CD4-positive, alpha-beta T cell treated with Interleukin-10 for 1 hour (primary cell): ENCODE measurements at regions not wholly inside any gene's neighbourhood (a gene's known extent, or its start where the extent isn't known, plus 50 kb on each side); places are given as distances from the start of the nearest gene placed in this dataset.
"Not testable (repeated sequence)": the region's sequence is repeated elsewhere in the genome, so short reads cannot be mapped to it uniquely, and the experiment has no call there.

ENCODE experiments used
- DNase-seq: peaks from one replicate; pipeline ENCODE4 v3.0.0-alpha.2; 2020

- no peak for DNase-seq
Observed at GRCh38 chr20:24418731-24419130, 50.7 kb upstream of the SYNDIG1 start.

DNA sequence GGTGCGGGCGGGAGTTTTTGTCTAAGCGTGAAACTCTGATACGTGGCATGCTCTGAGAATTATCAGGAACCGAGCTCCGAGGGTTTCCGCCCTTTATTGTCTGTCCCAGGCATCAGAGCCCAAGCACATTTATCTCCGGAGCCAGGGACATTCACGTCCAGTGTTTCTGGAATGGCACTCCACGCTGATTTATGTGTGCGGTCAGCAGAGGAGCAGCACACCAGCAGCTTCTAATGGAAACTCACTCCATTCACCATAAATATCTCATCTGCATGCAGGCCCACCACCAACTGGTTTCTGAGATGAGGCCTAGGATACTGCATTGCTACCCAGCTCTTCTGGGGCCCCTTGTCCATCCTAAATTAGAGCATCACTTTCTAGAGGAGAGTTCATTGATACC is 51.9 kb upstream of the SYNDIG1 start:
- no peak for DNase-seq

DNA sequence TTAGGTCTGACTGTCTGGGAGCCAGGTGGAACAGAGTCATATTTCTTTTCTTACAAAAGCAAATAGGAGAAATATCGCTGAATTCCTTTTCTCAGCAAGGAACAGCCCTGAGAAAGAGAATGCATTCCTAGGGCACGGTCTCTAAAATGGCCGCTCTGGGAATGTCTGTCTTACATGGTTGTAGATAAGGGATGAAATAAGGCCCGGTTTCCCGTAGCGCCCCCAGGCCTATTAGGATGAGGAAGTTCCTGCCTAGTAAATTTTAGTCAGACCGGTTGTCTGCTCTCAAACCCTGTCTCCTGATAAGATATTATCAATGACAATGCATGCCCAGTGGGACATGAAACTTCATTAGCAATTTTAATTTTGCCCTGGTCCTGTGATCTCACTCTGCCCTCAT is 54.0 kb upstream of the SYNDIG1 start:
- not testable (repeated sequence) for DNase-seq

DNA sequence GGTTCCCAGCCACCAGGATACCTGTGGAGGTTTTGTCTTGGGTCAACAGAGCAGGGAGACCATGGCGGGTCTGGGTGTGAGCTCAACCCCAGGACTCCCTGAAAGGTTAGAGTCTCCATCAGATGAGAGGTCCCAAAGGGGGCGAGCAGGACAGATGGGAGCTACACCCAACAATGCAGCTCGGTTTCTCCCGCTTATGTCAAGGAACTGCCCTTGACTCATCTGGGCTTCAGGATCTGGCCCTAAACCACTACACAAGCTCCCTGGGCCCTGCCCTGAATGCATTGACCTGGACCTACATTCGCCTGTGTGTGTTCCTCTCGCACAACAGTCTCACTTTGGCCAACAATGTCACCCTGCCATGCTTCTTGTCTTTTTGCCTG is 57.6 kb upstream of the SYNDIG1 start:
- DNase-seq: no peak

- DNase-seq: no peak
Observed at GRCh38 chr20:24411003-24411833, 58.2 kb upstream of the SYNDIG1 start.

- no peak for DNase-seq
Observed at GRCh38 chr20:24407151-24407550, 62.3 kb upstream of the SYNDIG1 start.

DNA sequence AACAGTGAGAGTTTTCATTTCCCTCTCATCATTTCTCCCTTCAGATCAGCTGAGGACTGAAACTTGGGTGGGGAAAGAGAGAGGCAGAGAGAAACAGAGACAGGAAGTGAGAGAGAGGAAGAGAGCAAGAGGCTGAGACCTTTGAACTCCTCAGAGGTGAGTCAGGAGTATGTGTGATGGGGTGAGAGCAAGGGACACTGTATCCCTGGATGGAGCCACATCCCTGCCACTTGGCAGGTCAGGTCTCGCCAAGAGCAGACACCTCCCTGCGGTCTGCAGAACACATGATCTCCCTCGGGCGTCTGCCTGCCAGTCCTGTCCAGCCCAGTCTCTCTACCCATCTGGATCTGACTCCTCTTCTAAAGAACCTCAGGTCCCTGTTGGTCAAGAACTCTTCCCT is 62.7 kb upstream of the SYNDIG1 start:
- no peak for DNase-seq

DNA sequence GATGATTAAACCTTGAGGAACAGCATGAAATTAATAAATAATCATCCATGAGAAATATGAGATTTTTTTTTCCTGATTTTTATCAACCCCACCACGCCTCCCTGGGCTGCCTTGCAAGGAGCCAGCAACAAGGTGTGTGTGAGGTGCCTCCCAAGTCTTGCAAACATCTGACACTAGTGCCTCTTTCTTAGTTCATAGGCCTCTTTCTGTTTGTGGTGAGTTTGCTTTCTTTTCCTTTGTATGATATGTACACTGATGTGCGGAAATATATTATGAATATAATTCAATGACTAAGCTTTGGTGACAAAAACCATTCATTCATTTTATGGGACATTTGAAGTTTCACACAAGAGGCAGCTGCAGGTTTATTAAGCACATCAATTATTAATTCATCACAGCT is 63.2 kb upstream of the SYNDIG1 start:
- no peak for DNase-seq

- no peak for DNase-seq
Observed at GRCh38 chr20:24405810-24406209, 63.6 kb upstream of the SYNDIG1 start.

DNA sequence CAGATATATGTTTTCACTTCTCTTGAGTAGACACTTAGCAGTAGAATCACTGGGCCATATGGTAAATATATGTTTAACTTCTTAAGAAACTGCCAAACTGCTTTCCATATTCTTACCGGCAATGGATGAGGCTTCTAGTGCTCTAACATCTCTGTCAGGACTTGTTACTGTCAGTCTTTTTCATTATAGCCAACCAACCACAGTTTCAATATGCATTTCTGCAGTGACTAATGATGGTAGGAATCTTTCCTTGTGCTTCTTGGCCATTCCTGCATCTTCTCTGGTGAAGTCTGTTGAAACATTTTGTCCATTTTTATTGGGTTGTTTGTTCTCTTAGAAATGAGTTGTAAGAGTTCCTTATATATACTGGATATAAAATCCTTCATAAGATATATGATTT is 66.0 kb upstream of the SYNDIG1 start:
- no peak for DNase-seq

- DNase-seq: no peak
Observed at GRCh38 chr20:24402188-24402587, 67.2 kb upstream of the SYNDIG1 start.

DNA sequence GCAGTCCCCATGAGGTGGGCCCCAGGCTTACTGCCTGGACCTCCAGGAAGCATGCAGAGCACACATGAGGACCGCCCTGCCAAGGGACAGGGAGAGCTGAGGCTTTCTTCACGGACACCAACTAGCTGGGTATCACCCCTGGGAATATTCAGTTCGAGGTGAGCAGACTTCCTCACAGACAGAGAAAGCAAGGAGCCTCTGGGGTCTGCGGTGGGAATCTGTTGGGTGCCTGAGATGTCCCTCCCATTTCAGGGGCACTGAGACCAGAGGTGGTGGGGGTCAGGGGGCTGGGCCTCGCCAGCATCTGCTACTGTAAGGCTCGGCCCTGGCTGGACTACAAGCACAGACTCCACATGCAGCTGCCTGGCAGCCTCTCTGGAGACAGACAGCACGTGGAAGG is 74.3 kb upstream of the SYNDIG1 start:
- no peak for DNase-seq

DNA sequence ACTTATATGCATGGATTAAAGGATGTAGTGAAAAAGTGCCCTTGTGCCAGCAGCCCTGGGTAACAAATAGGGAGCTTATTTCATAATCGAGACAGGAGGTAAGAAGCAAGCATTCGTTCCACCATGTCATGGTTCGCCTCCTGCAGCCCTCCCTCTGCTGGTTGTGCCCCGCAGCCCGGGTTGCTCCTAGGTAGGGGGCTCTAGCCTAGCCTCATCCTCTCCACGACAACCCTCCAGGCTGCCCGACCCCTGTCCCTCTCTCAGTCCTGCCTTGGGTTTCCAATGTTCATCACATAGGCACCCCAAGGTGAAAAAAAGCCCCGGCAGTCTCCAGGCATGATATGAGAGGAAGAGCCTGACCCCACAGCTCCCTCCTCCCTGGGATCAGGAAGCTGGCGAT is 75.5 kb upstream of the SYNDIG1 start:
- no peak for DNase-seq

DNA sequence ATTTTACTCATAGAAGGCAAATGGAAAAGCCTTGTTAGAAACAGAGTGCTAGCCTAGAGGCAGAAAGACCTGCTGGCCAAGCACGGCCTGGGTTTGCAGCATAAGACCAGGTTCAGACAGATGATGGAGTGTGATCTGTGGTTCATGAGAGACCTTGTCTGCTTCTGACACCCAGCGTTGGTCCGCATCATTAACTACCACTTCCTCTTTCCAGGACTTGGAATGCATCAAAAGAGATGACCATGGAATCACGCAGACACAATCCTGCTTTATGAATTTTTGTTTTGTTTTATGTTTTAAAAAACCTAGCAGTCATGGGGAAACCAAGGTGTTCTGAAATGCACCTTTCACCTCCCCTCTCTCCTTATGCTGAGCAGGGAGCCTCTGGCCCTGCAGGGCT is 76.8 kb upstream of the SYNDIG1 start:
- no peak for DNase-seq

GRCh38 chr20:24389686-24390085 is 79.7 kb upstream of the SYNDIG1 start:
- DNase-seq: peak; percentile 22

DNA sequence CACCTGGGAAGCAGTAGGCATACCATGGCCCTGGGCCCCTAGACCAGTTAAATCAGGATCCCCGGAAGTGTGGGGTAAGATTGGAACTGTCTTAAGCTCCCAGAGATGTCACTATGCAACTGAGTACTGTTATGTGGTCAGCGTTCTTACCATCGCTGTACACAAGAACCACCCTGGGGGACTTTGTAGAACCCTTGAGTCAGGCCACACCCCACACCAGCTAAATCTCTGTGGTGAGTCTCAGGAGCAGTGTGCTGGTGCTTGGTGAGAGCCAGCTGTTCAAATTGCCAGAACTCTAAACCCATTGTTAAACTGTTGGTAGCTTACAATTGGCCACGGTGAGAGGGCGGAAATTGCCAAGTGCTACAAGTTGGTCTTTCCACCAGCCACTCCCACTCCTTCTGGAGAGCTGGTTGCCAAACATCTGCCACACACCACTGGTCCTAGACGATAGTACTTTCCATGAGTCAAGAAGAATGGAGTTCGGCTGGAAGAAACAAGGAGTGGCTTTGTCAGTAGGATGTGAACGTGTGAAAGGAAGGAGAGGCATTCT is 80.5 kb upstream of the SYNDIG1 start:
- DNase-seq: no peak

- DNase-seq: no peak
Observed at GRCh38 chr20:24385547-24385946, 83.9 kb upstream of the SYNDIG1 start.

DNA sequence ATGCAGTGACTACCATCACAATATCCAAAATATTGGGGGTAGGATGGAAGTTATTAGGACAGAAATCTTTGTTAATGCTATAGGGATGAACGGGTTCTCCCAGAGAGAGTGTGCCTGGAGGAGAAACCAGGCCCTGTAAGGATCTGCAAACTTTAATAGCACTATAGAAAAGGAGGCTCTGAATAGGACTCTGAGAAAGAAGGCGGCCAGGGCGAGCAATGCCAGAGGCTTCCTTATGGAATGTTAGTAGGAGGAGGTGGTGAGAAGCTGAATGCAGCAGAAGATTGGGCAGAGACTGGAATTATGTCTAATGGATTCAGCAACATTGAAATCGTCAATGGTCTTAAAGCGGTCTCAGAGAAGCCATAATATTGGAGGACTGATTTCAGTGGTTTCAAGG is 84.6 kb upstream of the SYNDIG1 start:
- DNase-seq: no peak

DNA sequence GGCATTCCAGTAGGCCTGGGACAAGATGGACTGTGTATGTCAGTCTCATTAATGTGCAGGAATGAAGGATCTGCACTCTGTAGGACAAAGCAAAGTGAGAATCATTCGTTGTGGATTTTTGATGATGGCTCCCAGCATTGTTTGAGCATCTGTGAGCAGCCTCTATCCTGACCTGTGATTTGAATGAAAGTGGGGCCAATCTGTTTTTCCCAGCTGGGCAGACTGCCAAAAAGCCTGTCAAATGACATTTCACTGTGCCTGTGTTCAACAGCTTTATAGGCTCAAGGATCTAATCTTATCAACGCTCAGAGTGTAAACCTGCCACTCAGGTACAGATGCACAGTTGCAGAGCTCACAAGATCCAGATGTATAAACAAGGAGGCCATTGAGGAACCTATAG is 86.7 kb upstream of the SYNDIG1 start:
- DNase-seq: no peak

- no peak for DNase-seq
Observed at GRCh38 chr20:24382331-24382730, 87.1 kb upstream of the SYNDIG1 start.

DNA sequence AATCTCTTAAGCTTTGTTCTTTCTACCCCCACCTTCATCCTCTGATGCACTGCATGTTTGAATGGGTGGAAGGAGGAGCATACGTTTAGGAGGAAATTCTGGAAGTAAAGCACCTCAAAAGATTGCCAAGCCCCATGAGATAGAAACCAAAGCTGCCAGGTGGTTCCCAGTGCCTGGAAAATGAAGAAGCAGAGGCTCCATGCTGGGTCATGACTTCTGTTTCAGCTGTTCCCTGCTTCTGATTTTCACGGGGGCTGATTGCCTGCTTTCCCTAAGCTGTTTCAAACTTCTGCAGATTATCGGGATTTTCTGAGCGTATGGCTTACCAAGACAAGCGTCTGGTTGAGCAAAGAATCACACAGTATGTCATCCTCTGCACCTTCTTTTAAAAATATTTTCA is 87.5 kb upstream of the SYNDIG1 start:
- no peak for DNase-seq

GRCh38 chr20:24379484-24379927 is 89.9 kb upstream of the SYNDIG1 start:
- no peak for DNase-seq

- no peak for DNase-seq
Observed at GRCh38 chr20:24378661-24379483, 90.6 kb upstream of the SYNDIG1 start.
